GF-D8 (cell line): ENCODE measurements at regions not wholly inside any gene's neighbourhood (a gene's known extent, or its start where the extent isn't known, plus 50 kb on each side); places are given as distances from the start of the nearest gene placed in this dataset.

Experiments used
- DNase-seq: peaks from one replicate; lab custom pipeline; 2025; lab: John Stamatoyannopoulos, UW

DNA sequence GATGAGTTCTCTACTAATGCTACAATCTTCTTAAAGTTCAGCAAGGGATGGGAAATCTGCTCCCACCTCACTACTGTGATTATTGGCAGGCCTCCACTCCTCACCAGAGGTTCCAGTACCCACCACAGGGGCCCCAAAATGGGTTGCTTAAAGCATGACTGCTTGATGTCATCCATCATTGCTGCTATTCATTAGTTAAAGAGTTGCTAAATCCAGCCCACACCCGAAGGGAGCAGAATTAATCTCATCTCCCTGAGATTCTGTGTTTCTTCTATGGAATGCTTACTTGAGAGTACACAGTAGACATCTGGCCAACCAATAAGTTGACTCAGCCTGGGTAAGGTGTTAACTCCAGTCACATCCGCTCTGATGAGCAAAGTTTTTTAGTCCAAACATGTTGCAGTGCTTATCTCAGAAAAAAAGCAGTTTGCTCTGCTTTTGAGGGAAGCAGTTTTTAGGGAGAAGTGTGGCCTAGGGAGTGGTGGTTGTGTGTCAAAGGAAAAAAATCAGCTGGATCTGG is 690.2 kb upstream of the POU3F3 start:
- DNase-seq: no peak

DNA sequence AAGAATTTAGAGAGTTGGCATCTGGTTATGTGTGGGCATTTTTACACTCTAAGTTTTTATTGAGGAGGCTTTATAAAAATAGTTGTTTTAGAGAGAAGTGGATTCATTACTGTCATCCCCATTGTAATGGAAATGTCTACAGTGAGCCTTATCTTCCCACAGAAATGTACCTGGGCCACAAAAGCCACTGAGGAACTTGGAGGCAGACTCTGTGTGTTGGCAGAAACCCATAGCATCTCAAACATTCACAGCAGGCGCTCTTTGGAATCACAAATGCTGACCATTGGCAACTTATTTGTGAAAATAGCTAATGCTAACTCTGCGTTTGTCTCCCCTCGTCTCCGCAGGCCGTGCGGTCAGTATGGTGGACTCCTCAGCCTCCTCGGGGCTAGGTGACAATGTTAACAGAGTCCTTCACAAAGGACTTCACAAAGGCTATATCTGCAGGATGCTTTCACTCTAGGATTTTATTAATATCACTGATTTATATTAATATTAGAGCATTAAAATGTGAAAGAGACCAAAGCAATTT is 689.1 kb upstream of the POU3F3 start:
- no peak for DNase-seq

DNA sequence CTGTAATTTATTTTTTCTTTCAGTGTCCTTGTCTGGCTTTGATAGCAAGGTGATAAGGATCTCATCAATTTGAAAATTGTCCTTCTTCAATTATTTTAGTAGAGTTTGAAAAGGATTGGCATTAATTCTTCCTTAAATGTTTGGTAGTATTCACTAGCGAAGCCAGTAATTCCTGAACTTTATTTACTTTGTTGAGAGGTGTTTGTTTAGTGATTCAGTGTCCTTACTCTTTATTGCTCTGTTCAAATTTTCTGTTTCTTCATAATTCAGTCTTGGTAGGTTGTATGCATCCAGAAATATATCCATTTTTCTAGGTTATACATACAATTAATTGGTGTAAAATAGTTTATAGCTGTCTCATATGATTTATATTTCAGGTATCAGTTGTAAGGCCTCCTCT is 676.7 kb upstream of the POU3F3 start:
- DNase-seq: no peak

DNA sequence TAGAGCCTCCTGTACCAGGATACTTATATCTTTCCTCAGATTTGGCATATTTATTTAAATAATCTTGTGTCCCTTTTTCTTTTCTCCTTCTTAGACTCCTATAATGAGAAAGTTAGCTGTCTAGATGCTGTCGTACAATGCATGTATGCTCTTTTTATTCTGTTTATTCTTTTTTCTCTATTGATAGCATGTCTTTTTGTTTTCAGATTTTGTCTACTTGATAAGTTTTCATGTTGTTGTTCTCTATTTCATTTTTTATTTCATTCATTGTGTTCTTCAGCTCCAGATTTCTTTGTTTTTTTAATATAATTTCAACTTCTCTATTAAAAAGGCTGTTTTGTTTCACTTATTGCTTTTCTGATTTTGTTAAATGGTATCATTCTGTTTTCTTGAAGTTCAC is 674.3 kb upstream of the POU3F3 start:
- DNase-seq: no peak

- DNase-seq: no peak
Observed at GRCh38 chr2:104200533-104201168, 653.3 kb upstream of the POU3F3 start.

DNA sequence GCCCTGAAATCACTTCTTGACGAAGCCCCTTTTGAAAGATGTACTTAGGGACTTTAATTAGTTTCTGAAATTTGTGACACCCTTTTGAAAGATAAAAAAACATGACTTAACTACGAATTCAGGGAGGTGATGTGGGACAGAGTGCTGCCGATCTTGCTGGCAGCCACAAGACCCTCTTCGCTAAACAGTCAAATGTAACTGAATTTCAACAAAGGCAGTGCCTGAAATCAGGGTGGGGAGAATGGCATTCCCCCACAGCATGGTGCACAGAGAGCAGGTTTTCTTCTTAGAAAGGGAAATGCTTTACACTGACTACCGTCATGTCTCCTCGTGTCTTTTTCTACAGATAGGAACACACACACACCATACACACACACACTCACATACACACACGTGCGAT is 640.2 kb upstream of the POU3F3 start:
- no peak for DNase-seq

- DNase-seq: no peak
Observed at GRCh38 chr2:104215269-104216161, 638.4 kb upstream of the POU3F3 start.

GRCh38 chr2:104233591-104233990 is 620.3 kb upstream of the POU3F3 start:
- DNase-seq: no peak

DNA sequence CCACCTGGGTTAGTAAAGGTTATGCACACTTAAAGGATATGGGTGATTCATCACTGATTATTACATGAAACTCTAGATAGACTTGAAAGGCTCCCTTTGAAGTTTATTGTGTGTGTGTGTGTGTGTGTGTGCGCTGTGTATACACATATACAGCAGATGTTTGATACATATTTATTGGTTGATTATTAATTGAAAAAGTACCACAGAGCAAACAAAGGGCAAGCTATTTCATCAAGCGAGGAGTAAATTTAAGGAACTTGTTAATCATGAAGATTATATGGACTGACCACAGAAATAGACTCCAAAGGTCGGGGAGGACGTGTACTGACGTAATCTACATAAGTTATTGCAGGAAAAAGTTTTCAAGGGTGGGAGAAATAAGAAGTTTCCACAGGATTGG is 617.4 kb upstream of the POU3F3 start:
- DNase-seq: no peak

DNA sequence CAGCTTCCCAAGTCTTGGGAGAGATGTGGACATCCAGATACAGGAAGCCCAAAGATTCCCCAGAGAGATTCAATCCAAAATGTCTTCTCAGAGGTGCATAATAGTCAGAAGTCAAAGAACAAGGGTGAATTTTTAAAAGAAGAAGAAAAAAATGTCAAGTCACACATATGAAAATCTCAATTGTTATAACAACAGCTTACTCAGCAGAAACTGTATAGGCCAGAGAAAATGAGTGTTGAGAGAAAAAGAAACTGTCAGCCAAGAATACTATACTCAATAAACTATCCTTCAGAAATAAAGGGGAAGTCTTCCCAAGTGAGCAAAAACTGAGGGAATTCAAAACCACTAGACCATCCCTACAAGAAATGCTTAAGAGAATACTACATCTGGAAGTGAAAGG is 612.9 kb upstream of the POU3F3 start:
- no peak for DNase-seq

- DNase-seq: no peak
Observed at GRCh38 chr2:104249629-104250028, 604.3 kb upstream of the POU3F3 start.

DNA sequence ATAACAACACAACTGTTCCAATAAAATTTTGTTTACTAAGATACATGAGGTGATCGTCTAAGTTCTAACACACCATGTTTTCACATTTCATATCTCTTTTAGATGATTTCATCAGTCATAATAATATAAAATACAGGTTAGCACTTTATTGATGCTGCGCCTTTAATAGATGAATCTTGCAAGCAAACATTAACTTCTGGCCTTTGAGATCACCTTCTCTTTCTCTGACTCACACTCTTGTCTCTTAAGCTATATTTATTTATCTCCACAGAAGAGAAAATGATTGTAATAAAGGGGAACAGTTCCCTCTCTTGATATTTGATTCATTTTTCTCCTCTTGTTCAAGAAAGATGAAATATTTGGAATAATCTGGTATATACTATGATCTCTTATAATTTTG is 603.3 kb upstream of the POU3F3 start:
- DNase-seq: no peak

DNA sequence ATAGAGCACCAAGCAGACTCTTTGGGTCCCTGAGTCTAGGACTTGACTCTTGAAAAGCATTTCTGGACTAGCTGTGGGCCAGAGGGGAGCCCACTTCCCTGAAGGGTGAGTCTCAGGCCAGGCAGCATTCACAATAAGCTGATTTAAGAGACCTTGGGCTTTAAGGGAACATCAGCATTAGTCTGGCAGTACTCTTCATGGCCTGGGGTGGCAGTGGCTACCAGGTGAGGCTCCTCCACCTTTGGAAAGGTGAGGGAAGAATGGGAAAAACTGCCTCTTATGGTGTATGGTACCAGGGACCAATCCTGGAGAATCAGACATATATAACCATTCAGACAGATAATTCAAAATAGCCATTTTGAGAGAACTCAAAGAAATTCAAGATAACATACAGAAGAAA is 599.9 kb upstream of the POU3F3 start:
- DNase-seq: no peak

DNA sequence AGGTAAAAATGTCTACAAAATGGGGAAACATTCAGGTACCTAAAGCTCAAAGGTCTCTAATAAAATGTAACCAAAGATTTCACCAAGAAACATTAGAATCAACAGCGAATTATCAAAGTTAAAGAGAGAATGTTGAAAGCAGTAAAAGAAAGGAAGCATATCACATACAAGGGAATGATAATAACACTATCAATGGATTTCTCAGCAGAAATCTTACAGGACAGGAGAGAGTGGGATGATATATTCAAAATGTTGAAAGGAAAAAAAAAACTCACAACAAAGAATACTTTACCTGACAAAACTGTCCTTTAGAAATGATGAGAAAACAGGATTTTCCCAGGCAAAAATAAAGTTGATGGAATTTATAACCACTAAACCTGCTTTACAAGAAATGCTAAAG is 591.2 kb upstream of the POU3F3 start:
- DNase-seq: no peak

GRCh38 chr2:104279646-104280045 is 574.3 kb upstream of the POU3F3 start:
- no peak for DNase-seq

DNA sequence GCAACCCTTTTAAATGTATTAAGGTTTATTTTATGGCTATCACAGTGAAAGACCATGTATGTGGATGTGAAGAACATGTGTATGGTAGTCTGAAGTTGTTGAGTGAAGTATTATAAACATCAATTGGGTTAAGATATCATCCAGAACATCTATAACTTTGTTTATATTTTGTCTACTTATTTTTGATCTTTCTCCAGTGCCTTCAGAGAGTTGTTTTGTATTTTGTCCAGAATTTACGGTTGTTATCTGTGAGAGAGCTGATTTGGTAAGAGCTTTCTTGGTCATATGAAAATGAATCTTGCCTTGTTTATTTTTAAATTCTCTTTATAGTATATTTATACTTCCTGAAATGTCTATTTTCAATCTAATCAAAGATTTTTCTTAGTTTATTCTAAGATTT is 573.7 kb upstream of the POU3F3 start:
- no peak for DNase-seq

GRCh38 chr2:104286841-104287240 is 567.1 kb upstream of the POU3F3 start:
- no peak for DNase-seq

DNA sequence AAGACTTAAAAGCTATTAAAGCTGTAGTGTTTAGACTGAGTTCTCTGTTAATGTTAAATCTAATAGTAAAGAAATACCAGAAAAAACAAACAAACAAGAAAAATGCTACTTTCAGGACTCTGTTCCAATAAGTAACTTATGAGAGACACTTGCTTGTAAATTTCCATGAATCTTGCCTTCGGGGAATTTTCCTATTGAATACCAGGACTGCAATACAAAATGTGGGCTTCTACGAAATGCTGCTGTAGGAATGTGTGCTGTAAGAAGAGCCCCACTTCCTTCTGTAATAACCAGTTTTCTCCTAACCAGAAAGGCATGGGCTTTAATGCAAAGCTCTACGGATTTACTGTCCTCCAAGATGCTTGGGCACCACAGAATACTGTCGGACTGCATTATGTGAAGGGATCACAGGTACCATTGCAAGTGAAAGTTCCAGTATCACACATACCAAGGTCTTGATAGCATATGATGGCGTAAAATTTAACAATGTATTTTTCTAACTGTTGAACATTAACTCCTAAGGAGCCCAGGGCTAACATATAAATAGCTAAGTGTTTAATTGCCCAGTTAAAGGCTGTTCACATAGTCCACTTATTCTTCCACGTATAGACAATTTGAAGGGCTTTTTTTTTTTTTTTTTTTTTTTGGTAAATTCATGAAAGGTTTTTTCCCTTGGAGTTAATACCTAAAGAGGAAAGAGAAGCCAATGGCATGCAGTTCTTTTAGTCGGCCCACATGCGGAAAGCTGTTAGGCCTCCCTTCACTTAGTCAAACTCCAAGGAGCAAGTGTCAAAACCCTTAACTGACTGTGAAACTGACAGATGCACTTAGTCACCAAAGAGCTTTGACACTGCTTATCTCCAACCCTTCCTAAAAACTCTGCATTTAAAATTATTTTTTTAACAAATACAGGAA is 564.0 kb upstream of the POU3F3 start:
- DNase-seq: no peak

DNA sequence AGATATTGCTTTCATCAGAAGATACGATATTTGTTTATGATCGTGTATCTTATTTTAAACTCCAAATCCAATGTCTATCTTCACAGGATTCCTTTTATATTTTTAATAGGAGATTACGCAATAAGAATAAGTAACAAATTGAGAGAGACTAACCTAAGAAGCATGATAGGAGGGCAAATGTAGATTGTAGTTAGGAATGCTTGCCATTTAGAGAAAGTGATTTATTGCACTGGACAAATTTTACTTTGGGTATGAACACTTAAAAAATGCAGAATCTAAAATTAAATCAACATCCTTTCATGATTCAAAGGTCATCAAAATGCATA is 563.4 kb upstream of the POU3F3 start:
- no peak for DNase-seq

GRCh38 chr2:104312684-104313083 is 541.2 kb upstream of the POU3F3 start:
- DNase-seq: no peak

- no peak for DNase-seq
Observed at GRCh38 chr2:104318001-104318665, 535.8 kb upstream of the POU3F3 start.
